ENCODE measurements at regions not wholly inside any gene's neighbourhood (a gene's known extent, or its start where the extent isn't known, plus 50 kb on each side); places are given as distances from the start of the nearest gene placed in this dataset.

GRCh38 chr13:111502957-111503356 is 182.5 kb downstream of the TEX29 start:
- Histone ChIP-seq H3K27ac (no peak overlapping the region), H3K4me1 (peaks cover 0 to 3% (median 0%) of the 10 kb centered on the region in 4 donors), H3K36me3 (no peaks in the 10 kb centered on the region), H3K9me3 (no peaks in the 10 kb centered on the region), H3K27me3 (no peaks in the 10 kb centered on the region), H3K4me3 (no peak overlapping the region)
- TF ChIP-seq POLR2A (IDR thresholded peaks at IDR 0.05) (no peak), CTCF (IDR thresholded peaks at IDR 0.05) (no peak)
- intact Hi-C loops (cut with DNase I): no loop called here
- WGBS (ENCODE audit: insufficient coverage, low coverage, low lambda C conversion rate, missing lambda C conversion rate): 25% methylated on average over 3 of the region's 6 CpGs
- DNase-seq: no peak
- no peak for ATAC-seq

- no peak overlapping the region for H3K27ac ChIP-seq
- ATAC-seq (no peak), DNase-seq (peak in 1 of 3 donors; percentile 12)
- no peaks in the 10 kb centered on the region for H3K36me3 ChIP-seq
- WGBS (ENCODE audit: insufficient coverage, low coverage, low lambda C conversion rate, missing lambda C conversion rate): 93% methylated on average over 3 of the region's 7 CpGs
- H3K4me1 ChIP-seq: peaks cover 0 to 3% (median 0%) of the 10 kb centered on the region in 4 donors
- TF ChIP-seq POLR2A (IDR thresholded peaks at IDR 0.05) (no peak), CTCF (IDR thresholded peaks at IDR 0.05) (no peak)
- H3K27me3 ChIP-seq: no peaks in the 10 kb centered on the region
- no peak overlapping the region for H3K4me3 ChIP-seq
- H3K9me3 ChIP-seq: no peaks in the 10 kb centered on the region
- intact Hi-C loops (cut with DNase I): no loop called here
Observed at GRCh38 chr13:111503376-111503775, 182.9 kb downstream of the TEX29 start.

GRCh38 chr13:111503905-111504695 is 183.7 kb downstream of the TEX29 start:
- no peak for ATAC-seq
- 73% methylated on average over 13 of the region's 13 CpGs for whole genome bisulfite sequencing (ENCODE audit: insufficient coverage, low coverage, low lambda C conversion rate, missing lambda C conversion rate)
- Histone ChIP-seq H3K4me3 (no peak overlapping the region), H3K27ac (no peak overlapping the region), H3K27me3 (no peaks in the 10 kb centered on the region), H3K36me3 (no peaks in the 10 kb centered on the region), H3K9me3 (no peaks in the 10 kb centered on the region), H3K4me1 (peaks cover 0 to 3% (median 0%) of the 10 kb centered on the region in 4 donors)
- DNase-seq: peak in 1 of 3 donors; percentile 12
- intact Hi-C loops (cut with DNase I): no loop called here
- TF ChIP-seq POLR2A (IDR thresholded peaks at IDR 0.05) (no peak), CTCF (IDR thresholded peaks at IDR 0.05) (no peak)

GRCh38 chr13:111505175-111505777 is 184.8 kb downstream of the TEX29 start:
- H3K4me3 ChIP-seq: no peak overlapping the region
- no peak for ATAC-seq
- no peaks in the 10 kb centered on the region for H3K36me3 ChIP-seq
- H3K27ac ChIP-seq: no peak overlapping the region
- 19% methylated on average over 12 of the region's 20 CpGs for WGBS (ENCODE audit: insufficient coverage, low coverage, low lambda C conversion rate, missing lambda C conversion rate)
- H3K4me1 ChIP-seq: peaks cover 0 to 3% (median 0%) of the 10 kb centered on the region in 4 donors
- intact Hi-C loops (cut with DNase I): no loop called here
- H3K9me3 ChIP-seq: no peaks in the 10 kb centered on the region
- no peaks in the 10 kb centered on the region for H3K27me3 ChIP-seq
- no peak for DNase-seq
- peak in 2 of 4 donors; percentile 18 to 25 for TF ChIP-seq CTCF (IDR thresholded peaks at IDR 0.05)
- TF ChIP-seq POLR2A (IDR thresholded peaks at IDR 0.05): no peak
